H1 (cell line): ENCODE measurements at regions not wholly inside any gene's neighbourhood (a gene's known extent, or its start where the extent isn't known, plus 50 kb on each side); places are given as distances from the start of the nearest gene placed in this dataset.

Source experiments
- CTCF ChIA-PET: fragments of 300-600 bp; sonication (Branson Sonifier 250); formaldehyde crosslinking; loops from one replicate; lab custom pipeline; 2021; ENCODE audit not compliant: partially characterized antibody; lab: Charles Lee
- POLR2A ChIA-PET: fragments of 300-600 bp; sonication (Branson Sonifier 250); formaldehyde crosslinking; loops from one replicate; lab custom pipeline; 2021; ENCODE audit warnings: inconsistent platforms; ENCODE audit not compliant: partially characterized antibody; lab: Charles Lee
- DNase-seq, 2 experiments: peaks; one replicate each; pipeline versions ENCODE4 v3.0.0 to v3.0.0-alpha.2; 2010 to 2022; ENCODE audit warnings: low spot score in 2 of 2, low read depth in 1 of 2, mixed read lengths in 1 of 2
- FAIRE-seq: peaks from 2 replicates; lab custom pipeline; 2011; peaks lifted over from hg19 to GRCh38; lab: Jason Lieb, UNC
- H2AFZ ChIP-seq: 2 replicates; pipeline ENCODE4 v1.8.1; 2012; ENCODE audit warnings: low read length, inconsistent platforms
- H2AK5ac ChIP-seq: 2 replicates; pipeline ENCODE4 v1.6.1; 2013; ENCODE audit warnings: low read depth, low read length
- H2BK120ac ChIP-seq: replicated peaks from 2 replicates; pipeline ENCODE3; 2013; ENCODE audit warnings: low read depth, low read length, inconsistent platforms
- H2BK12ac ChIP-seq: 2 replicates; pipeline ENCODE4 v1.6.1; 2013; ENCODE audit warnings: low read depth, low read length
- H2BK15ac ChIP-seq: 2 replicates; pipeline ENCODE4 v1.6.1; 2013; ENCODE audit warnings: low read length
- H2BK20ac ChIP-seq: 2 replicates; pipeline ENCODE4 v1.6.1; 2013; ENCODE audit warnings: low read length
- H2BK5ac ChIP-seq: 2 replicates; pipeline ENCODE4 v1.6.1; 2013; ENCODE audit warnings: low read depth, low read length
- H3K14ac ChIP-seq: 2 replicates; pipeline ENCODE4 v1.6.1; 2013; ENCODE audit warnings: inconsistent platforms; ENCODE audit not compliant: insufficient read length
- H3K18ac ChIP-seq: 2 replicates; pipeline ENCODE4 v1.6.1; 2013; ENCODE audit warnings: low read length; ENCODE audit errors: extremely low read depth
- H3K23ac ChIP-seq: 2 replicates; pipeline ENCODE4 v1.6.1; 2013; ENCODE audit warnings: inconsistent platforms; ENCODE audit not compliant: insufficient read length
- H3K23me2 ChIP-seq: 2 replicates; pipeline ENCODE4 v1.6.1; 2013; ENCODE audit warnings: low read depth, low read length
- H3K27ac ChIP-seq: 2 replicates; pipeline ENCODE4 v1.6.1; 2011; ENCODE audit warnings: low read depth, low read length, inconsistent platforms
- H3K27me3 ChIP-seq, 4 experiments: replicated peaks in 1 of 4; 1 replicate in 1 of 4; 2 replicates in 3 of 4; pipeline versions ENCODE4 v1.6.1 to v1.8.1; 2011 to 2013; ENCODE audit warnings: low read length in 3 of 4, mild to moderate bottlenecking in 3 of 4, inconsistent platforms in 2 of 4, mixed read lengths in 2 of 4, moderate library complexity in 1 of 4; ENCODE audit not compliant: control insufficient read depth in 3 of 4, insufficient read depth in 3 of 4; ENCODE audit errors: extremely low read depth in 1 of 4
- H3K36me3 ChIP-seq, 4 experiments: 2 replicates each; pipeline versions ENCODE4 v1.6.1 to v1.8.1; 2011 to 2013; ENCODE audit warnings: mild to moderate bottlenecking in 4 of 4, low read length in 3 of 4, moderate library complexity in 2 of 4, control low read depth in 1 of 4, inconsistent platforms in 1 of 4; ENCODE audit not compliant: insufficient read depth in 4 of 4, control insufficient read depth in 2 of 4
- H3K4ac ChIP-seq: replicated peaks from 2 replicates; pipeline ENCODE3; 2013; ENCODE audit warnings: low read length, low read depth, mixed read lengths, inconsistent platforms; ENCODE audit not compliant: insufficient read length
- H3K4me1 ChIP-seq, 4 experiments: replicated peaks in 1 of 4; 1 replicate in 1 of 4; 2 replicates in 3 of 4; pipeline versions ENCODE4 v1.6.1 to v1.8.1; 2011 to 2013; ENCODE audit warnings: low read length in 3 of 4, inconsistent platforms in 2 of 4, mixed read lengths in 1 of 4; ENCODE audit not compliant: insufficient read depth in 4 of 4, control insufficient read depth in 3 of 4
- H3K4me2 ChIP-seq, 2 experiments: 2 replicates each; pipeline versions ENCODE4 v1.6.1 to v1.8.1; 2011 to 2013; ENCODE audit warnings: low read depth in 2 of 2, low read length in 2 of 2, control low read depth in 1 of 2, inconsistent platforms in 1 of 2, mild to moderate bottlenecking in 1 of 2; ENCODE audit not compliant: insufficient read depth in 1 of 2
- H3K4me3 ChIP-seq, 4 experiments: fragments of 200-600, 300-600 bp in 1 of 4; sonication (generic), shearing (Covaris generic), sonication (Bioruptor Twin) in 1 of 4; 2 replicates each; pipeline versions ENCODE4 v1.5.1 to v1.8.1; 2011 to 2016; ENCODE audit warnings: low read length in 4 of 4, low read depth in 3 of 4, control low read depth in 2 of 4, inconsistent platforms in 2 of 4, mild to moderate bottlenecking in 2 of 4, mixed read lengths in 1 of 4, moderate library complexity in 1 of 4; ENCODE audit not compliant: insufficient read depth in 2 of 4; ENCODE audit errors: extremely low read depth in 1 of 4
- H3K56ac ChIP-seq: replicated peaks from 2 replicates; pipeline ENCODE3; 2013; ENCODE audit warnings: low read depth, mild to moderate bottlenecking, mixed read lengths, low read length, inconsistent platforms; ENCODE audit not compliant: insufficient read length
- H3K79me1 ChIP-seq: 2 replicates; pipeline ENCODE4 v1.6.1; 2013; ENCODE audit warnings: low read depth, low read length, control low read depth
- H3K79me2 ChIP-seq, 2 experiments: 2 replicates each; pipeline versions ENCODE4 v1.6.1 to v1.8.1; 2012 to 2013; ENCODE audit warnings: low read length in 2 of 2, mild to moderate bottlenecking in 2 of 2, inconsistent platforms in 1 of 2; ENCODE audit not compliant: insufficient read depth in 2 of 2, control insufficient read depth in 1 of 2
- H3K9ac ChIP-seq, 4 experiments: replicated peaks in 1 of 4; 1 replicate in 1 of 4; 2 replicates in 3 of 4; pipeline versions ENCODE4 v1.6.1 to v1.8.1; 2011 to 2013; ENCODE audit warnings: low read depth in 3 of 4, low read length in 3 of 4, control low read depth in 2 of 4, mild to moderate bottlenecking in 2 of 4, moderate library complexity in 2 of 4, inconsistent platforms in 1 of 4; ENCODE audit errors: extremely low read depth in 1 of 4
- H3K9me3 ChIP-seq, 2 experiments: 2 replicates each; pipeline versions ENCODE4 v1.6.1 to v1.8.1; 2012 to 2013; ENCODE audit warnings: mild to moderate bottlenecking in 2 of 2, moderate library complexity in 2 of 2, control low read depth in 1 of 2, inconsistent platforms in 1 of 2, low read depth in 1 of 2, low read length in 1 of 2, mixed read lengths in 1 of 2; ENCODE audit not compliant: insufficient read depth in 2 of 2
- H4K20me1 ChIP-seq, 2 experiments: replicated peaks in 1 of 2; 2 replicates each; pipeline versions ENCODE3 to v1.8.1; 2011 to 2013; ENCODE audit warnings: inconsistent platforms in 2 of 2, low read length in 2 of 2, mild to moderate bottlenecking in 1 of 2; ENCODE audit not compliant: insufficient read depth in 2 of 2, control insufficient read depth in 1 of 2
- H4K5ac ChIP-seq: 2 replicates; pipeline ENCODE4 v1.6.1; 2013; ENCODE audit warnings: low read length, low read depth, mixed read lengths, inconsistent platforms; ENCODE audit not compliant: insufficient read length
- H4K8ac ChIP-seq: 2 replicates; pipeline ENCODE4 v1.8.0; 2013; ENCODE audit warnings: mild to moderate bottlenecking, moderate library complexity, low read length, inconsistent platforms; ENCODE audit not compliant: insufficient read depth; ENCODE audit errors: extremely low read depth
- H4K91ac ChIP-seq: replicated peaks from 2 replicates; pipeline ENCODE3; 2013; ENCODE audit warnings: low read length, mixed read lengths, inconsistent platforms; ENCODE audit not compliant: insufficient read length
- BRCA1 ChIP-seq: IDR thresholded peaks from 2 replicates; pipeline ENCODE4 v1.6.1; 2012; ENCODE audit warnings: low read depth, low read length, improper control_type of control experiment
- CEBPB ChIP-seq: IDR thresholded peaks from 2 replicates; pipeline ENCODE4 v1.6.1; 2012; ENCODE audit warnings: low read depth, low read length
- CREB1 ChIP-seq: IDR thresholded peaks from 2 replicates; pipeline ENCODE4 v1.6.1; 2012; ENCODE audit warnings: inconsistent platforms
- EGR1 ChIP-seq: IDR thresholded peaks from 2 replicates; pipeline ENCODE4 v1.6.1; 2011; ENCODE audit warnings: low read depth, low read length, borderline replicate concordance
- JUN ChIP-seq: IDR thresholded peaks from 2 replicates; pipeline ENCODE4 v1.6.1; 2011; ENCODE audit warnings: low read depth, mild to moderate bottlenecking, improper control_type of control experiment, low read length
- PHF8 ChIP-seq: fragments of 200-600 bp; sonication (generic); conservative IDR thresholded peaks from 2 replicates; pipeline ENCODE4 v1.7.1; 2012; ENCODE audit warnings: low read depth, mild to moderate bottlenecking, inconsistent platforms, low read length, moderate library complexity
- SIRT6 ChIP-seq: IDR thresholded peaks from one replicate; pipeline ENCODE4 v1.7.1; 2012; ENCODE audit warnings: low read length, inconsistent platforms
- SRF ChIP-seq: IDR thresholded peaks from 2 replicates; pipeline ENCODE4 v1.6.1; 2011; ENCODE audit warnings: mild to moderate bottlenecking, low read depth, low read length, moderate library complexity
- WGBS, 2 experiments: shearing (Covaris generic) in 1 of 2; methylation state at CpG; one replicate each; pipeline versions ENCODE4 v1.1.6 to v1.1.7; 2013 to 2015; ENCODE audit warnings: low lambda C conversion rate in 2 of 2, mixed read lengths in 2 of 2, inconsistent platforms in 1 of 2, low coverage in 1 of 2, missing lambda C conversion rate in 1 of 2; ENCODE audit not compliant: insufficient replicate concordance in 2 of 2, insufficient coverage in 1 of 2, insufficient read length in 1 of 2; ENCODE audit errors: extremely low coverage in 1 of 2, missing lambda C conversion rate in 1 of 2; 5-methylcytosine and 5-hydroxymethylcytosine counted together

DNA sequence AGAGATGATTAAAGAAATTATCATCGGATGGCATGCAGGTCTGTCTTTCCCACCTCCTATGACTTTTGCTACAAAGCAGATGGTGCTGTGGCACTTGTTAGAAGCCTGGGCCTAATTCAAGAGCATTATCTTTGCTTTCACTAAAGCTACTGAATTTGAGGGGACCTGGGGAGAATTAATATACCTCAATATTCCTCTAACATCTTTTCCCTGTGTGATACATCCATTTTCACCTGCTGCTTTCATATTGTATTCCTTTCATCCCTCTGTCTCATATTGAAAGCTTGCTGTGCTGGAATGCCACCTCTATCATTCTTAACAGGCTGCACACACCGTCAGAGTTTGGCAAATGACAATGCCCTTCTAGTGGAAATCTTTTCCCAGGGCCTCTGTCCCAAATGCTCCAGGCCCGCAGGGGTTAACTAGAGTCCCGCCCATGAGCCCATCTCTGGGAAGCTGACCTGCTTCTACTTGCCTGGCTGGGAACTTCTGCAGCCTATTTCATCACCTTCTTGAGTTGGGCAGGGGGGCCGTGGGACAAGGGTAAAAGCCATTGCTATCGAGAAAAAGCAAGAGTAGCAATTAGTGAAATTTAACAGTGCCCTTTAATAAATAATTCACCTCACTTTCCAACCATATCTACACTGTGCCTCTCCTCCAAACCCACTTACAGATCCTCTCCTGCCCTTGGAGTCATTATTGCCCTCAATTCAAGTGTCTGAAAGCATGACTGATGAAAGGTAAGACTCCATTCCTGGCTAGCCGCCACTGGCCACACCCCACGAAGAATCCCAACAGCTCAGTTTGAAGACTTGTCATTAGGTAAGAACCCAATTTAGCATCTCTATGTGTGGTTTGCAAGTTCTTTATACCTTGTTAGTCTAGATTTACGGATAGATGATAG, 126.7 kb upstream of the BTG1 start:
- no peaks in the 10 kb centered on the region for H3K36me3 ChIP-seq
- CTCF ChIA-PET = interaction anchor here (1.3 kb wide), 1 partner anchor 15 kb away, joined by 3 read pairs; no protein-coding TSS in a partner anchor
- H2BK20ac ChIP-seq = no peak overlapping the region
- FAIRE-seq (no peak), DNase-seq (no peak)
- H3K9me3 ChIP-seq = no peaks in the 10 kb centered on the region
- 72% methylated on average over 9 of the region's 9 CpGs; no CpG with 5 or more reads in 1 of the 2 experiments for WGBS, 2 experiments
- no peak overlapping the region for H3K14ac ChIP-seq
- peaks cover 0 to 2% (median 0%) of the 10 kb centered on the region in 4 experiments; a peak in 1 of 7 replicates for H3K4me1 ChIP-seq
- no peak overlapping the region for H4K5ac ChIP-seq
- no peak overlapping the region; the same call in 1 of the 2 replicates for H4K8ac ChIP-seq
- no peak overlapping the region for H2AK5ac ChIP-seq
- no peak overlapping the region for H2BK12ac ChIP-seq
- TF ChIP-seq JUN (no peak), EGR1 (no peak), CREB1 (no peak), CEBPB (0 out of 2 replicates have a peak, but pooled peaks have one; percentile 3), BRCA1 (no peak), SRF (no peak), PHF8 (no peak), SIRT6 (no peak)
- no peak overlapping the region for H2BK5ac ChIP-seq
- no peak overlapping the region for H2AFZ ChIP-seq
- no peaks in the 10 kb centered on the region for H3K27me3 ChIP-seq
- H2BK120ac ChIP-seq = no peak overlapping the region
- no peak overlapping the region; a peak in 1 of 4 replicates for H3K4me2 ChIP-seq
- H4K91ac ChIP-seq = no peak overlapping the region
- H3K4ac ChIP-seq = no peak overlapping the region
- no peak overlapping the region for H2BK15ac ChIP-seq
- H3K4me3 ChIP-seq = no peak overlapping the region
- no peak overlapping the region for H3K27ac ChIP-seq
- H3K79me1 ChIP-seq = no peaks in the 10 kb centered on the region
- no peak overlapping the region for H3K18ac ChIP-seq
- H3K23me2 ChIP-seq = peaks cover 2% of the 10 kb centered on the region; the same call in 1 of the 2 replicates
- H3K23ac ChIP-seq = no peak overlapping the region
- H3K9ac ChIP-seq = no peak overlapping the region
- no peaks in the 10 kb centered on the region for H4K20me1 ChIP-seq
- H3K56ac ChIP-seq = no peak overlapping the region
- no peaks in the 10 kb centered on the region for H3K79me2 ChIP-seq
- POLR2A ChIA-PET = interaction anchor here (1.0 kb wide), 1 partner anchor 127 kb away, joined by 6 read pairs; the partner anchor contains the start of gene BTG1
